CD14-positive monocyte (primary cell): ENCODE measurements at regions not wholly inside any gene's neighbourhood (a gene's known extent, or its start where the extent isn't known, plus 50 kb on each side); places are given as distances from the start of the nearest gene placed in this dataset.

Experiments used
- DNase-seq, 3 donors: peaks; one replicate each; pipeline ENCODE4 v3.0.0-alpha.2; 2011 to 2022
- H2AFZ ChIP-seq: 2 replicates; pipeline ENCODE4 v1.6.0; 2012; ENCODE audit warnings: mild to moderate bottlenecking, low read depth, low read length, inconsistent platforms; ENCODE audit not compliant: insufficient read depth, poor library complexity, severe bottlenecking
- H3K27ac ChIP-seq, 2 donors: 1 replicate in 1 of 2; 2 replicates in 1 of 2; pipeline ENCODE4 v1.5.1; 2012 to 2013; ENCODE audit warnings: low read length in 2 of 2, control low read depth in 1 of 2, inconsistent platforms in 1 of 2, low read depth in 1 of 2, mild to moderate bottlenecking in 1 of 2
- H3K27me3 ChIP-seq, 2 donors: one replicate each; pipeline versions ENCODE4 v1.6.0 to v1.6.1; 2011 to 2013; ENCODE audit warnings: low read length in 2 of 2; ENCODE audit not compliant: control insufficient read depth in 2 of 2, insufficient read depth in 2 of 2
- H3K36me3 ChIP-seq, 2 donors: replicated peaks in 1 of 2; 1 replicate in 1 of 2; 2 replicates in 1 of 2; pipeline versions ENCODE4 v1.5.1 to v1.6.1; 2012 to 2013; ENCODE audit warnings: low read length in 2 of 2, control low read depth in 1 of 2, inconsistent platforms in 1 of 2, mild to moderate bottlenecking in 1 of 2; ENCODE audit not compliant: insufficient read depth in 2 of 2, control insufficient read depth in 1 of 2
- H3K4me1 ChIP-seq, 2 donors: 1 replicate in 1 of 2; 2 replicates in 1 of 2; pipeline versions ENCODE4 v1.5.1 to v1.6.1; 2012 to 2013; ENCODE audit warnings: low read length in 2 of 2, control low read depth in 1 of 2, inconsistent platforms in 1 of 2, mild to moderate bottlenecking in 1 of 2, moderate library complexity in 1 of 2; ENCODE audit not compliant: insufficient read depth in 2 of 2, control insufficient read depth in 1 of 2
- H3K4me2 ChIP-seq: replicated peaks from 2 replicates; pipeline ENCODE3; 2012; ENCODE audit warnings: low read length, moderate library complexity, mild to moderate bottlenecking; ENCODE audit not compliant: poor library complexity, severe bottlenecking; ENCODE audit errors: extremely low read depth
- H3K4me3 ChIP-seq, 3 experiments: fragments of 200-600 bp in 1 of 3; sonication (generic) in 1 of 3; replicated peaks in 1 of 3; 1 replicate in 2 of 3; 2 replicates in 1 of 3; pipeline ENCODE4 v1.5.1; 2011 to 2013; ENCODE audit warnings: low read length in 3 of 3, mild to moderate bottlenecking in 3 of 3, control low read depth in 2 of 3, low read depth in 2 of 3, inconsistent platforms in 1 of 3, moderate library complexity in 1 of 3
- H3K79me2 ChIP-seq: 2 replicates; pipeline ENCODE4 v1.6.0; 2012; ENCODE audit warnings: mild to moderate bottlenecking, control low read depth, inconsistent platforms, low read length, moderate library complexity; ENCODE audit not compliant: insufficient read depth
- H3K9ac ChIP-seq: 2 replicates; pipeline ENCODE4 v1.6.0; 2017; ENCODE audit warnings: low read length, mild to moderate bottlenecking; ENCODE audit not compliant: insufficient read depth, poor library complexity, severe bottlenecking
- H3K9me3 ChIP-seq, 2 donors: replicated peaks in 1 of 2; 1 replicate in 1 of 2; 2 replicates in 1 of 2; pipeline versions ENCODE4 v1.5.1 to v1.6.1; 2012 to 2013; ENCODE audit warnings: low read length in 2 of 2, control low read depth in 1 of 2; ENCODE audit not compliant: control insufficient read depth in 1 of 2, insufficient read depth in 1 of 2
- H4K20me1 ChIP-seq: 2 replicates; pipeline ENCODE4 v1.6.0; 2012; ENCODE audit warnings: mild to moderate bottlenecking, low read length, control low read depth, moderate library complexity; ENCODE audit not compliant: insufficient read depth
- H3K27ac Mint-ChIP-seq, 7 donors: one replicate each; pipeline ENCODE4 v1.8.0; 2020; ENCODE audit warnings: mild to moderate bottlenecking in 7 of 7, mixed read lengths in 7 of 7, moderate library complexity in 6 of 7, inconsistent platforms in 2 of 7
- H3K27me3 Mint-ChIP-seq, 3 donors: one replicate each; pipeline ENCODE4 v1.8.0; 2021 to 2022; ENCODE audit warnings: low read depth in 3 of 3, mild to moderate bottlenecking in 3 of 3, mixed read lengths in 3 of 3, moderate library complexity in 3 of 3, inconsistent platforms in 1 of 3
- H3K36me3 Mint-ChIP-seq, 2 donors: one replicate each; pipeline ENCODE4 v1.8.0; 2020; ENCODE audit warnings: mixed read lengths in 2 of 2, inconsistent platforms in 1 of 2, mild to moderate bottlenecking in 1 of 2
- H3K4me1 Mint-ChIP-seq: one replicate; pipeline ENCODE4 v1.8.0; 2020; ENCODE audit warnings: mild to moderate bottlenecking, mixed read lengths
- H3K4me3 Mint-ChIP-seq, 2 donors: one replicate each; pipeline ENCODE4 v1.8.0; 2020; ENCODE audit warnings: mild to moderate bottlenecking in 2 of 2, mixed read lengths in 2 of 2, moderate library complexity in 1 of 2
- H3K9me3 Mint-ChIP-seq, 7 donors: one replicate each; pipeline ENCODE4 v1.8.0; 2020 to 2022; ENCODE audit warnings: mixed read lengths in 7 of 7, mild to moderate bottlenecking in 6 of 7, moderate library complexity in 6 of 7, inconsistent platforms in 2 of 7
- CTCF ChIP-seq: fragments of 200-600 bp; IDR thresholded peaks from one replicate; pipeline ENCODE4 v1.8.0; 2022; ENCODE audit warnings: antibody characterized with exemption, mild to moderate bottlenecking
- WGBS: methylation state at CpG from one replicate; pipeline ENCODE4 v1.1.5; 2013; ENCODE audit warnings: missing lambda C conversion rate; ENCODE audit not compliant: insufficient coverage; 5-methylcytosine and 5-hydroxymethylcytosine counted together
- intact Hi-C, 2 donors: fragments of 100-400 bp; cut with micrococcal nuclease; formaldehyde crosslinking; loops; one replicate each; pipeline versions ENCODE4 v1.15.0 to v1.15.1; 2023

DNA sequence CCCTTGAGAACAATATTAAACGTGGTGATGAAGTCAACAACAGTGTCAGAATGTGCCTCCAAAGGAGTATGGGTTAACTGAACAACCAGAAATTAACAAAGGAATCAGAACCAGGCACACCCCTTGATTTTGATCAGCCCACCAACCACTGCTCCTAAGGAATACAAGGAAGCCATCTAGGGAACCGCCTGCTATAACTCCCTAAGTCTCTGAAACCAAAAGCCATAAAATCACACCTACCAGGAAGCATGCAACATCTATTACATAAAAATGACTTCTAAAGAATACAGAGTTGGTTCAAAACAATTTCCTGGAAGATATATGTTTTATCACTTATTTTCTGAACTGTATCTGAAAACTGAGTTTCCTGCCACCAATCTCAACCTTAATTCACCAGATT lies 360.0 kb downstream of the EPHA4 start:
- H3K4me1 ChIP-seq, result no peaks in the 10 kb centered on the region
- intact Hi-C loops, result no loop called here
- DNase-seq, result no peak
- no peak overlapping the region for H3K4me3 ChIP-seq
- H3K79me2 ChIP-seq, result no peaks in the 10 kb centered on the region
- Mint-ChIP-seq H3K4me3 (no peak overlapping the region), H3K27me3 (peaks cover 0 to 1% (median 0%) of the 10 kb centered on the region in 3 donors), H3K4me1 (no peaks in the 10 kb centered on the region), H3K9me3 (peaks cover 0 to 8% (median 3%) of the 10 kb centered on the region in 7 donors), H3K27ac (no peak overlapping the region), H3K36me3 (no peaks in the 10 kb centered on the region)
- no peaks in the 10 kb centered on the region for H3K36me3 ChIP-seq
- no peaks in the 10 kb centered on the region for H4K20me1 ChIP-seq
- no peaks in the 10 kb centered on the region for H3K27me3 ChIP-seq
- no CpG with 5 or more reads among the region's 2 CpGs for WGBS
- TF ChIP-seq CTCF, result no peak
- no peak overlapping the region for H3K4me2 ChIP-seq
- no peaks in the 10 kb centered on the region for H3K9me3 ChIP-seq
- no peak overlapping the region for H2AFZ ChIP-seq
- H3K9ac ChIP-seq, result no peak overlapping the region
- no peak overlapping the region for H3K27ac ChIP-seq

GRCh38 chr2:221215487-221215886 lies 356.6 kb downstream of the EPHA4 start:
- WGBS, result no CpG with 5 or more reads among the region's 1 CpG
- no peaks in the 10 kb centered on the region for H3K4me1 ChIP-seq

More at GRCh38 chr2:221215487-221215886, 356.6 kb downstream of the EPHA4 start:
- H3K27me3 Mint-ChIP-seq, result peaks cover 0 to 1% (median 0%) of the 10 kb centered on the region in 3 donors
- no peaks in the 10 kb centered on the region for H3K36me3 Mint-ChIP-seq
- TF ChIP-seq CTCF, result no peak
- H3K27ac ChIP-seq, result no peak overlapping the region
- H3K9me3 ChIP-seq, result no peaks in the 10 kb centered on the region
- no peaks in the 10 kb centered on the region for H3K4me1 Mint-ChIP-seq
- H2AFZ ChIP-seq, result no peak overlapping the region
- H3K4me2 ChIP-seq, result no peak overlapping the region
- H3K27ac Mint-ChIP-seq, result no peak overlapping the region
- H3K9me3 Mint-ChIP-seq, result peaks cover 0 to 6% (median 3%) of the 10 kb centered on the region in 7 donors
- no peak for DNase-seq
- no peaks in the 10 kb centered on the region for H3K79me2 ChIP-seq
- H3K36me3 ChIP-seq, result no peaks in the 10 kb centered on the region
- no peaks in the 10 kb centered on the region for H4K20me1 ChIP-seq
- no peak overlapping the region for H3K4me3 ChIP-seq
- intact Hi-C loops, result no loop called here
- H3K4me3 Mint-ChIP-seq, result no peak overlapping the region
- H3K9ac ChIP-seq, result no peak overlapping the region
- H3K27me3 ChIP-seq, result no peaks in the 10 kb centered on the region
